ENCODE measurements at regions not wholly inside any gene's neighbourhood (a gene's known extent, or its start where the extent isn't known, plus 50 kb on each side); places are given as distances from the start of the nearest gene placed in this dataset.

DNA sequence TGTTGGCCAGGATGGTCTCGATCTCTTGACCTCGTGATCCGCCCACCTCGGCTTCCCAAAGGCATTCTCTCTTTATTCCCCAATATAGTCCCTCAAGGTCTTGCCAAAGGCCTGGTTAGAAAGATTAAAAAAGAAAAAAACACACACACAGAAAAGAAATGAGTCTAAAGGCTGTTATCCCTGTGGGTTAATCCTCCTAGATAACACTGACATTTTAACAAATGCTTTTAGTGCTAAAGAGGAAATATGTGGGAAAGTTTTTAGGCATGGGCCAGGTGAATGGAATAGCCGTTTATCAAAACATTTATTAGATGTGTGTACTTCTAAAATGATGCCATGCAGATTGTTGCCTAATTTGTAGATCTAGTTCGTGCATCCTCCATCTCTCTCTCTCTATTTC is 261.6 kb upstream of the FN1 start:
- Histone ChIP-seq H3K36me3 (ENCODE audit: control insufficient read depth in 2 of 4, insufficient read depth in 4 of 4, low read length in 3 of 4) (no peaks in the 10 kb centered on the region), H3K79me1 (ENCODE audit: low read depth, low read length) (no peaks in the 10 kb centered on the region), H2AK5ac (ENCODE audit: low read depth, low read length) (no peak overlapping the region), H3K18ac (ENCODE audit: extremely low read depth, low read length) (no peak overlapping the region), H3K79me2 (ENCODE audit: control insufficient read depth in 1 of 2, insufficient read depth in 2 of 2, low read length in 2 of 2) (no peaks in the 10 kb centered on the region), H2BK120ac (replicated peaks; ENCODE audit: low read depth, low read length) (no peak overlapping the region), H3K56ac (replicated peaks; ENCODE audit: insufficient read length, low read depth, low read length) (no peak overlapping the region), H4K20me1 (replicated peaks in 1 of 2; ENCODE audit: control insufficient read depth in 1 of 2, insufficient read depth in 2 of 2, low read length in 2 of 2) (no peaks in the 10 kb centered on the region), H3K4me3 (ENCODE audit: extremely low read depth in 1 of 4, insufficient read depth in 2 of 4, low read depth in 3 of 4, low read length in 4 of 4) (no peak overlapping the region), H3K4ac (replicated peaks; ENCODE audit: insufficient read length, low read depth, low read length) (no peak overlapping the region), H3K27ac (ENCODE audit: low read depth, low read length) (no peak overlapping the region), H3K14ac (ENCODE audit: insufficient read length) (no peak overlapping the region), H3K9me3 (ENCODE audit: insufficient read depth in 2 of 2, low read depth in 1 of 2, low read length in 1 of 2) (no peaks in the 10 kb centered on the region), H2BK12ac (ENCODE audit: low read depth, low read length) (no peak overlapping the region), H3K23me2 (ENCODE audit: low read depth, low read length) (no peaks in the 10 kb centered on the region), H3K27me3 (replicated peaks in 1 of 4; ENCODE audit: control insufficient read depth in 3 of 4, extremely low read depth in 1 of 4, insufficient read depth in 3 of 4, low read length in 3 of 4) (no peaks in the 10 kb centered on the region), H2AFZ (ENCODE audit: low read length) (no peak overlapping the region), H2BK5ac (ENCODE audit: low read depth, low read length) (no peak overlapping the region), H4K8ac (ENCODE audit: extremely low read depth, insufficient read depth, low read length) (no peak overlapping the region), H3K23ac (ENCODE audit: insufficient read length) (no peak overlapping the region), H4K5ac (ENCODE audit: insufficient read length, low read depth, low read length) (no peak overlapping the region), H2BK20ac (ENCODE audit: low read length) (no peak overlapping the region), H2BK15ac (ENCODE audit: low read length) (no peak overlapping the region), H3K9ac (replicated peaks in 1 of 4; ENCODE audit: extremely low read depth in 1 of 4, low read depth in 3 of 4, low read length in 3 of 4) (no peak overlapping the region), H3K4me2 (ENCODE audit: insufficient read depth in 1 of 2, low read depth in 2 of 2, low read length in 2 of 2) (no peak overlapping the region), H4K91ac (replicated peaks; ENCODE audit: insufficient read length, low read length) (no peak overlapping the region), H3K4me1 (replicated peaks in 1 of 4; ENCODE audit: control insufficient read depth in 3 of 4, insufficient read depth in 4 of 4, low read length in 3 of 4) (no peaks in the 10 kb centered on the region)
- WGBS, 2 experiments (ENCODE audit: extremely low coverage in 1 of 2, insufficient coverage in 1 of 2, insufficient read length in 1 of 2, insufficient replicate concordance in 2 of 2, low coverage in 1 of 2, low lambda C conversion rate in 2 of 2, missing lambda C conversion rate in 1 of 2): 64% methylated on average over 6 of the region's 6 CpGs; no CpG with 5 or more reads in 1 of the 2 experiments
- DNase-seq (ENCODE audit: low read depth in 1 of 2, low spot score in 2 of 2) (no peak), FAIRE-seq (no peak)
- TF ChIP-seq CTBP2 (IDR thresholded peaks at IDR 0.05; ENCODE audit: borderline replicate concordance, insufficient read depth, insufficient read length, low read length) (no peak), RNF2 (IDR thresholded peaks at IDR 0.05; ENCODE audit: borderline replicate concordance, low read depth, low read length, missing control alignments, poor library complexity, severe bottlenecking) (no peak), SIN3A (conservative IDR thresholded peaks at IDR 0.05 in 1 of 2, IDR thresholded peaks at IDR 0.05 in 1 of 2; ENCODE audit: low read depth in 1 of 2, low read length in 2 of 2) (no peak), TAF1 (IDR thresholded peaks at IDR 0.05; ENCODE audit: low read depth, low read length) (no peak), SP1 (IDR thresholded peaks at IDR 0.05; ENCODE audit: low read depth, low read length) (no peak), BCL11A (IDR thresholded peaks at IDR 0.05; ENCODE audit: low read depth in 2 of 2, low read length in 2 of 2) (no peak), POU5F1 (IDR thresholded peaks at IDR 0.05; ENCODE audit: low read depth, low read length) (no peak)
- TF ChIP-seq, protein P1, sequence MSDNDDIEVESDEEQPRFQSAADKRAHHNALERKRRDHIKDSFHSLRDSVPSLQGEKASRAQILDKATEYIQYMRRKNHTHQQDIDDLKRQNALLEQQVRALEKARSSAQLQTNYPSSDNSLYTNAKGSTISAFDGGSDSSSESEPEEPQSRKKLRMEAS (IDR thresholded peaks at IDR 0.05): no peak
- CTCF ChIA-PET (ENCODE audit: partially characterized antibody): interaction anchor here (0.6 to 1.1 kb wide), 2 partner anchors 9 to 33 kb away, joined by 3 to 4 read pairs; no protein-coding TSS in a partner anchor
- POLR2A ChIA-PET (ENCODE audit: partially characterized antibody): no interaction called here

Measured in H1 (cell line).